HG03342 (cell line): ENCODE measurements at regions not wholly inside any gene's neighbourhood (a gene's known extent, or its start where the extent isn't known, plus 50 kb on each side); places are given as distances from the start of the nearest gene placed in this dataset.

Experiments used
- ATAC-seq: cut with Tn5 transposase; IDR thresholded peaks from one replicate; pipeline ENCODE4 v1.9.1; 2021; ENCODE audit warnings: mild to moderate bottlenecking, moderate library complexity; ENCODE audit not compliant: unreplicated experiment

DNA sequence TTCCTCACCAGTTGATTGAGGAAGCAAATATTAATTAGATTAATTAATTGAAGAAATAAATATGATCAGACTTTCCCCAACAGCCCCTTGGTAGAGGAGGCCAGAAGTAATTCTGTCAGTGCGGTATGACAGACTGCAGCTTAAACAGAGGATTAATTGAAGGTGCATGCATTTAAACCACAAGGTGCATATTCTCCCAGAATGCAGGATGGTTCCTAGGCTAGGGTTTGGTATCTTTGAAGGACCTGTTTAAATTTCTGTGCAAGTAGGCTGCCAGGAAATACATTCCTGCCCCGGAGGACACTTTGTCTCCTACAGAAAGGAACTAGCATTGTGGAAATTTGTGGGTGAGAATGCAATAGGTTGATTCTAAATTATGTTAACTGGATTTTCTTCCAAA, 50.5 kb upstream of the PALM2AKAP2 start:
- no peak for ATAC-seq
